SU-DHL-6 (cell line): ENCODE measurements at regions not wholly inside any gene's neighbourhood (a gene's known extent, or its start where the extent isn't known, plus 50 kb on each side); places are given as distances from the start of the nearest gene placed in this dataset.

Experiments used
- CTCF ChIP-seq: fragments of 200-600 bp; sonication (generic); IDR thresholded peaks from one replicate; pipeline ENCODE4 v1.5.1; 2017; ENCODE audit warnings: antibody characterized with exemption, mild to moderate bottlenecking, low read length, moderate library complexity; ENCODE audit not compliant: insufficient read depth, poor library complexity, severe bottlenecking
- EZH2phosphoT487 ChIP-seq: fragments of 200-600 bp; sonication (generic), shearing (Covaris generic); conservative IDR thresholded peaks from 2 replicates; pipeline ENCODE4 v1.6.1; 2018; ENCODE audit warnings: mild to moderate bottlenecking, antibody characterized with exemption, low read length, moderate library complexity, mixed read lengths

GRCh38 chr16:64841482-64841881 lies 280.4 kb downstream of the CDH11 start:
- TF ChIP-seq CTCF (no peak), EZH2phosphoT487 (no peak)
